Suprapubic skin (tissue), 4 donors: ENCODE measurements at regions not wholly inside any gene's neighbourhood (a gene's known extent, or its start where the extent isn't known, plus 50 kb on each side); places are given as distances from the start of the nearest gene placed in this dataset.

Experiments
- DNase-seq, 2 donors: peaks; one replicate each; pipeline ENCODE4 v3.0.0-alpha.2; 2019; ENCODE audit warnings: low spot score in 2 of 2
- H3K27ac ChIP-seq: fragments of 200-600 bp; sonication (generic); one replicate; pipeline ENCODE4 v1.5.1; 2019
- H3K27me3 ChIP-seq: fragments of 200-600 bp; sonication (generic); one replicate; pipeline ENCODE4 v1.5.1; 2019
- H3K36me3 ChIP-seq: fragments of 200-600 bp; sonication (generic); one replicate; pipeline ENCODE4 v1.5.1; 2019
- H3K4me1 ChIP-seq: fragments of 200-600 bp; sonication (generic); one replicate; pipeline ENCODE4 v1.5.1; 2019
- H3K4me3 ChIP-seq: fragments of 200-600 bp; sonication (generic); one replicate; pipeline ENCODE4 v1.5.1; 2019; ENCODE audit warnings: mild to moderate bottlenecking
- H3K9me3 ChIP-seq: fragments of 200-600 bp; sonication (generic); one replicate; pipeline ENCODE4 v1.5.1; 2019
- CTCF ChIP-seq, 2 donors: fragments of 200-600 bp in 1 of 2; fragments of 450-650 bp in 1 of 2; sonication (generic) in 1 of 2; IDR thresholded peaks; one replicate each; pipeline ENCODE4 v1.5.1; 2016 to 2019; ENCODE audit warnings: antibody characterized with exemption in 2 of 2, mild to moderate bottlenecking in 1 of 2, moderate library complexity in 1 of 2
- EP300 ChIP-seq: sonication (generic); formaldehyde crosslinking; IDR thresholded peaks from one replicate; pipeline ENCODE4 v1.6.1; 2017; ENCODE audit warnings: antibody characterized with exemption
- POLR2A ChIP-seq, 2 donors: fragments of 450-650 bp; IDR thresholded peaks; one replicate each; pipeline ENCODE4 v1.6.1; 2017; ENCODE audit warnings: antibody characterized with exemption in 2 of 2, mild to moderate bottlenecking in 2 of 2, moderate library complexity in 2 of 2
- POLR2AphosphoS5 ChIP-seq, 3 donors: sonication (generic); formaldehyde crosslinking; IDR thresholded peaks; one replicate each; pipeline ENCODE4 v1.6.1; 2017; ENCODE audit warnings: antibody characterized with exemption in 3 of 3
- WGBS: methylation state at CpG from one replicate; pipeline ENCODE4 v1.1.5; 2018; 5-methylcytosine and 5-hydroxymethylcytosine counted together

GRCh38 chr10:85510682-85511081 is 855.9 kb downstream of the GRID1 start:
- Histone ChIP-seq H3K4me1 (no peaks in the 10 kb centered on the region), H3K36me3 (no peaks in the 10 kb centered on the region), H3K4me3 (no peak overlapping the region), H3K9me3 (no peaks in the 10 kb centered on the region), H3K27ac (no peak overlapping the region), H3K27me3 (no peaks in the 10 kb centered on the region)
- 90% methylated on average over 5 of the region's 5 CpGs for WGBS
- no peak for TF ChIP-seq CTCF (IDR thresholded peaks at IDR 0.05)
- DNase-seq: no peak

GRCh38 chr10:85513436-85513835 is 853.2 kb downstream of the GRID1 start:
- Histone ChIP-seq H3K27me3 (no peaks in the 10 kb centered on the region), H3K4me3 (no peak overlapping the region), H3K4me1 (no peaks in the 10 kb centered on the region), H3K9me3 (no peaks in the 10 kb centered on the region), H3K27ac (no peak overlapping the region), H3K36me3 (no peaks in the 10 kb centered on the region)
- TF ChIP-seq POLR2A (IDR thresholded peaks at IDR 0.05): no peak
- no peak for TF ChIP-seq POLR2AphosphoS5 (IDR thresholded peaks at IDR 0.05)
- TF ChIP-seq EP300: no peak
- no peak for TF ChIP-seq CTCF (IDR thresholded peaks at IDR 0.05)
- no peak for DNase-seq
- WGBS: 76% methylated on average over 1 of the region's 1 CpG

GRCh38 chr10:85515316-85515715 is 851.3 kb downstream of the GRID1 start:
- Histone ChIP-seq H3K36me3 (no peaks in the 10 kb centered on the region), H3K27ac (no peak overlapping the region), H3K9me3 (no peaks in the 10 kb centered on the region), H3K4me3 (no peak overlapping the region), H3K4me1 (no peaks in the 10 kb centered on the region), H3K27me3 (no peaks in the 10 kb centered on the region)
- no peak for TF ChIP-seq POLR2A (IDR thresholded peaks at IDR 0.05)
- TF ChIP-seq EP300: no peak
- no peak for TF ChIP-seq CTCF (IDR thresholded peaks at IDR 0.05)
- 71% methylated on average over 4 of the region's 4 CpGs for WGBS
- no peak for DNase-seq

GRCh38 chr10:85524001-85524666 is 842.5 kb downstream of the GRID1 start:
- DNase-seq: no peak
- TF ChIP-seq EP300 (no peak), POLR2AphosphoS5 (IDR thresholded peaks at IDR 0.05) (no peak), POLR2A (IDR thresholded peaks at IDR 0.05) (no peak), CTCF (IDR thresholded peaks at IDR 0.05) (no peak)
- no peaks in the 10 kb centered on the region for H3K9me3 ChIP-seq

GRCh38 chr10:85527616-85528317 is 838.8 kb downstream of the GRID1 start:
- TF ChIP-seq POLR2A (IDR thresholded peaks at IDR 0.05) (no peak), CTCF (IDR thresholded peaks at IDR 0.05) (no peak), POLR2AphosphoS5 (IDR thresholded peaks at IDR 0.05) (no peak), EP300 (no peak)
- no peak overlapping the region for H3K27ac ChIP-seq
- H3K4me1 ChIP-seq: no peaks in the 10 kb centered on the region
- DNase-seq: no peak
- H3K36me3 ChIP-seq: no peaks in the 10 kb centered on the region
- H3K4me3 ChIP-seq: no peak overlapping the region
- 81% methylated on average over 3 of the region's 3 CpGs for WGBS
- no peaks in the 10 kb centered on the region for H3K27me3 ChIP-seq
- no peaks in the 10 kb centered on the region for H3K9me3 ChIP-seq

More at GRCh38 chr10:85524001-85524666, 842.5 kb downstream of the GRID1 start:
- H3K36me3 ChIP-seq: no peaks in the 10 kb centered on the region
- H3K4me1 ChIP-seq: no peaks in the 10 kb centered on the region
- no peak overlapping the region for H3K4me3 ChIP-seq
- H3K27ac ChIP-seq: no peak overlapping the region
- 65% methylated on average over 5 of the region's 5 CpGs for WGBS
- no peaks in the 10 kb centered on the region for H3K27me3 ChIP-seq
